IMR-90 (cell line): ENCODE measurements at regions not wholly inside any gene's neighbourhood (a gene's known extent, or its start where the extent isn't known, plus 50 kb on each side); places are given as distances from the start of the nearest gene placed in this dataset.

Experiments
- ATAC-seq: fragments of 200-7000 bp; cut with Tn5 transposase; 2 replicates; pipeline ENCODE4 v1.9.1; 2020; ENCODE audit warnings: low read depth, mild to moderate bottlenecking, moderate library complexity
- BruUV-seq: library from RNA; stranded (reverse); fragments of 400-500 nt; replicated peaks from 2 replicates; lab custom pipeline; 2021; lab: Mats Ljungman, UMichigan
- CTCF ChIA-PET: fragments of 300-600 bp; formaldehyde crosslinking; extraction: SDS; loops from one replicate; lab custom pipeline; 2021; ENCODE audit warnings: antibody characterized with exemption; lab: Yijun Ruan, JAX
- POLR2A ChIA-PET: fragments of 300-600 bp; sonication (Branson Sonifier 250); formaldehyde crosslinking; loops from one replicate; lab custom pipeline; 2022; ENCODE audit warnings: antibody characterized with exemption; ENCODE audit not compliant: unreplicated experiment; lab: Charles Lee
- DNase-seq: peaks from one replicate; pipeline ENCODE4 v3.0.0; 2013
- H2AFZ ChIP-seq: replicated peaks from 2 replicates; pipeline ENCODE3; 2013; ENCODE audit warnings: low read length, mild to moderate bottlenecking; ENCODE audit not compliant: poor library complexity
- H2AK5ac ChIP-seq: 2 replicates; pipeline ENCODE4 v1.6.1; 2013; ENCODE audit warnings: low read depth, low read length, inconsistent platforms
- H2AK9ac ChIP-seq: replicated peaks from 2 replicates; pipeline ENCODE3; 2013; ENCODE audit warnings: mild to moderate bottlenecking, low read depth, low read length, moderate library complexity; ENCODE audit not compliant: poor library complexity
- H2BK120ac ChIP-seq: 2 replicates; pipeline ENCODE4 v1.6.1; 2013; ENCODE audit warnings: low read depth, low read length, inconsistent platforms
- H2BK15ac ChIP-seq: 3 replicates; pipeline ENCODE4 v1.6.1; 2013; ENCODE audit warnings: low read depth, low read length, inconsistent platforms
- H2BK20ac ChIP-seq: 2 replicates; pipeline ENCODE4 v1.6.1; 2013; ENCODE audit warnings: low read depth, mild to moderate bottlenecking, inconsistent platforms, low read length, moderate library complexity
- H2BK5ac ChIP-seq: 2 replicates; pipeline ENCODE4 v1.6.1; 2013; ENCODE audit warnings: mild to moderate bottlenecking, low read depth, low read length, inconsistent platforms; ENCODE audit not compliant: poor library complexity, severe bottlenecking
- H3K14ac ChIP-seq: replicated peaks from 2 replicates; pipeline ENCODE4 v1.6.1; 2013; ENCODE audit warnings: low read depth, low read length, inconsistent platforms
- H3K18ac ChIP-seq: 2 replicates; pipeline ENCODE4 v1.6.1; 2013; ENCODE audit warnings: low read depth, low read length, control low read depth
- H3K23ac ChIP-seq: 2 replicates; pipeline ENCODE4 v1.6.1; 2013; ENCODE audit warnings: low read depth, low read length, inconsistent platforms
- H3K27ac ChIP-seq: 2 replicates; pipeline ENCODE4 v1.5.1; 2013; ENCODE audit warnings: mild to moderate bottlenecking, control low read depth, low read length; ENCODE audit not compliant: insufficient read depth
- H3K27me3 ChIP-seq: 2 replicates; pipeline ENCODE4 v1.6.1; 2013; ENCODE audit warnings: low read length; ENCODE audit not compliant: control insufficient read depth, insufficient read depth
- H3K36me3 ChIP-seq: 2 replicates; pipeline ENCODE4 v1.6.1; 2013; ENCODE audit warnings: low read length, mixed read lengths; ENCODE audit not compliant: control insufficient read depth, insufficient read depth
- H3K4ac ChIP-seq: 2 replicates; pipeline ENCODE4 v1.6.1; 2013; ENCODE audit warnings: low read depth, low read length, inconsistent platforms
- H3K4me1 ChIP-seq: 2 replicates; pipeline ENCODE4 v1.6.1; 2013; ENCODE audit warnings: low read length, mixed read lengths; ENCODE audit not compliant: control insufficient read depth, insufficient read depth
- H3K4me2 ChIP-seq: 2 replicates; pipeline ENCODE4 v1.6.1; 2013; ENCODE audit warnings: low read depth, mild to moderate bottlenecking, control low read depth, low read length, moderate library complexity
- H3K4me3 ChIP-seq: 2 replicates; pipeline ENCODE4 v1.5.1; 2013; ENCODE audit warnings: low read depth, mild to moderate bottlenecking, control low read depth, low read length, moderate library complexity; ENCODE audit not compliant: insufficient read depth
- H3K56ac ChIP-seq: 2 replicates; pipeline ENCODE4 v1.6.1; 2013; ENCODE audit warnings: low read length, inconsistent platforms; ENCODE audit not compliant: insufficient read depth; ENCODE audit errors: extremely low read depth
- H3K79me1 ChIP-seq, 2 experiments: 2 replicates each; pipeline ENCODE4 v1.6.1; 2013; ENCODE audit warnings: low read length in 2 of 2, inconsistent platforms in 1 of 2, low read depth in 1 of 2
- H3K9ac ChIP-seq: 2 replicates; pipeline ENCODE4 v1.6.1; 2013; ENCODE audit warnings: low read depth, low read length, control low read depth
- H3K9me1 ChIP-seq: 2 replicates; pipeline ENCODE4 v1.6.1; 2013; ENCODE audit warnings: low read length, inconsistent platforms; ENCODE audit not compliant: insufficient read depth
- H3K9me3 ChIP-seq: 2 replicates; pipeline ENCODE4 v1.6.1; 2013; ENCODE audit warnings: low read length; ENCODE audit not compliant: control insufficient read depth, insufficient read depth
- H4K20me1 ChIP-seq: 2 replicates; pipeline ENCODE4 v1.6.1; 2013; ENCODE audit warnings: low read length, inconsistent platforms; ENCODE audit not compliant: insufficient read depth
- H4K5ac ChIP-seq: 2 replicates; pipeline ENCODE4 v1.6.1; 2013; ENCODE audit warnings: mild to moderate bottlenecking, low read depth, low read length, control low read depth
- H4K8ac ChIP-seq, 2 experiments: 2 replicates each; pipeline ENCODE4 v1.6.1; 2013; ENCODE audit warnings: low read depth in 2 of 2, low read length in 2 of 2, control low read depth in 1 of 2, inconsistent platforms in 1 of 2
- H4K91ac ChIP-seq: 2 replicates; pipeline ENCODE4 v1.6.1; 2013; ENCODE audit warnings: low read depth, low read length, inconsistent platforms; ENCODE audit not compliant: insufficient read depth
- CEBPB ChIP-seq: IDR thresholded peaks from 2 replicates; pipeline ENCODE4 v1.6.1; 2012; ENCODE audit warnings: low read depth, low read length, improper control_type of control experiment
- MAFK ChIP-seq: IDR thresholded peaks from 2 replicates; pipeline ENCODE4 v1.6.1; 2012; ENCODE audit warnings: low read depth, low read length, improper control_type of control experiment
- MAZ ChIP-seq: IDR thresholded peaks from 2 replicates; pipeline ENCODE4 v1.6.1; 2012; ENCODE audit warnings: low read depth, mild to moderate bottlenecking, low read length, improper control_type of control experiment, moderate library complexity, borderline replicate concordance
- NFE2L2 ChIP-seq: fragments of 150-350 bp; IDR thresholded peaks from 2 replicates; pipeline ENCODE4 v1.6.1; 2016; ENCODE audit warnings: low read depth, mild to moderate bottlenecking, low read length
- POLR2A ChIP-seq: IDR thresholded peaks from 2 replicates; pipeline ENCODE4 v1.6.1; 2012; ENCODE audit warnings: mild to moderate bottlenecking, low read depth, low read length
- RAD21 ChIP-seq: IDR thresholded peaks from 2 replicates; pipeline ENCODE4 v1.6.1; 2012; ENCODE audit warnings: low read length, improper control_type of control experiment
- WGBS, 2 experiments: methylation state at CpG; one replicate each; pipeline versions ENCODE4 v1.1.5 to v1.1.7; 2013; ENCODE audit warnings: missing lambda C conversion rate in 2 of 2; ENCODE audit not compliant: insufficient read length in 1 of 2; ENCODE audit errors: extremely low coverage in 2 of 2; 5-methylcytosine and 5-hydroxymethylcytosine counted together
- dilution Hi-C: fragments of 300-500 bp; cut with HindIII; formaldehyde crosslinking; loops from one replicate; pipeline ENCODE4 v1.14.3; 2018; ENCODE audit warnings: low sequenced_read_pairs; ENCODE audit not compliant: unreplicated experiment
- in situ Hi-C: fragments of 300-500 bp; cut with MboI; formaldehyde crosslinking; loops from 3 replicates; pipeline ENCODE4 v1.14.3; 2019; ENCODE audit warnings: low sequenced_read_pairs, inconsistent platforms, mixed read lengths
- intact Hi-C: fragments of 100-400 bp; cut with micrococcal nuclease; formaldehyde crosslinking; loops from 2 replicates; pipeline ENCODE4 v1.10.0; 2022
- TF ChIP-seq, protein P1 (sequence below): conservative IDR thresholded peaks from 2 replicates; pipeline ENCODE4 v1.5.1; 2012; ENCODE audit warnings: mild to moderate bottlenecking, low read depth, low read length, improper control_type of control experiment

DNA sequence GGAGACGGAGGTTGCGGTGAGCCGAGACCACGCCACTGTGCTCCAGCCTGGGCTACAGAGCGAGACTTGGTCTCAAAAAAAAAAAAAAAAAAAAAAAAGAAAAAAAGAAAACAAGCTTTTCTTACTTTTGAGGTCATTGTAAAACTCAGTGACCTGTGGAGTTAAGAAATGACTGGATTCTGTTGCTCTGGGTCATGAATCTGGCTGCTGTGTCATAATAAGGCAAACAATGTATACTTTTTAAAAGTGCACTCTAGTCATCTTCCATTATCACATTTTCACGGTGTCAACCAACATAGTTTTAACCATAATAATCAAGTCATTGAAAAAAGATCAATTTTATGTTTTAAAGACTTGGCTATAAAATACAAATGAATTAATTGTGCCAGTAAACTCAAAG is 1186.6 kb downstream of the DIAPH3 start:
- H2AK9ac ChIP-seq, result no peak overlapping the region
- TF ChIP-seq MAZ, result no peak
- TF ChIP-seq MAFK, result no peak
- TF ChIP-seq NFE2L2, result no peak
- TF ChIP-seq POLR2A, result no peak
- no peak for TF ChIP-seq RAD21
- TF ChIP-seq CEBPB, result no peak
- TF ChIP-seq, protein P1, sequence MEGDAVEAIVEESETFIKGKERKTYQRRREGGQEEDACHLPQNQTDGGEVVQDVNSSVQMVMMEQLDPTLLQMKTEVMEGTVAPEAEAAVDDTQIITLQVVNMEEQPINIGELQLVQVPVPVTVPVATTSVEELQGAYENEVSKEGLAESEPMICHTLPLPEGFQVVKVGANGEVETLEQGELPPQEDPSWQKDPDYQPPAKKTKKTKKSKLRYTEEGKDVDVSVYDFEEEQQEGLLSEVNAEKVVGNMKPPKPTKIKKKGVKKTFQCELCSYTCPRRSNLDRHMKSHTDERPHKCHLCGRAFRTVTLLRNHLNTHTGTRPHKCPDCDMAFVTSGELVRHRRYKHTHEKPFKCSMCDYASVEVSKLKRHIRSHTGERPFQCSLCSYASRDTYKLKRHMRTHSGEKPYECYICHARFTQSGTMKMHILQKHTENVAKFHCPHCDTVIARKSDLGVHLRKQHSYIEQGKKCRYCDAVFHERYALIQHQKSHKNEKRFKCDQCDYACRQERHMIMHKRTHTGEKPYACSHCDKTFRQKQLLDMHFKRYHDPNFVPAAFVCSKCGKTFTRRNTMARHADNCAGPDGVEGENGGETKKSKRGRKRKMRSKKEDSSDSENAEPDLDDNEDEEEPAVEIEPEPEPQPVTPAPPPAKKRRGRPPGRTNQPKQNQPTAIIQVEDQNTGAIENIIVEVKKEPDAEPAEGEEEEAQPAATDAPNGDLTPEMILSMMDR, result no peak
- H3K4me3 ChIP-seq, result no peak overlapping the region
- no peak overlapping the region for H4K8ac ChIP-seq
- no peaks in the 10 kb centered on the region for H3K36me3 ChIP-seq
- H2BK120ac ChIP-seq, result no peak overlapping the region
- H2BK5ac ChIP-seq, result no peak overlapping the region
- H3K9me3 ChIP-seq, result no peaks in the 10 kb centered on the region
- H3K18ac ChIP-seq, result no peak overlapping the region
- H2BK20ac ChIP-seq, result no peak overlapping the region
- no CpG with 5 or more reads among the region's 6 CpGs for WGBS, 2 experiments
- no peak for DNase-seq
- H2BK15ac ChIP-seq, result no peak overlapping the region
- no peaks in the 10 kb centered on the region for H3K27me3 ChIP-seq
- H3K4me1 ChIP-seq, result no peaks in the 10 kb centered on the region
- H3K4me2 ChIP-seq, result no peak overlapping the region
- intact Hi-C loops (no loop called here), dilution Hi-C loops (no loop called here), in situ Hi-C loops (no loop called here)
- ChIA-PET POLR2A (interaction anchor here (0.6 kb wide), 2 partner anchors 646 to 1394 kb away, joined by 5 read pairs; no protein-coding TSS in a partner anchor), CTCF (interaction anchor here (0.6 to 0.7 kb wide), 3 partner anchors 78 to 1454 kb away, joined by 3 to 8 read pairs (median 3); no protein-coding TSS in a partner anchor)
- H4K20me1 ChIP-seq, result no peaks in the 10 kb centered on the region
- BruUV-seq, result no TSS peak
- no peaks in the 10 kb centered on the region for H3K9me1 ChIP-seq
- no peak overlapping the region for H4K91ac ChIP-seq
- H3K14ac ChIP-seq, result no peak overlapping the region
- no peak overlapping the region for H2AK5ac ChIP-seq
- no peaks in the 10 kb centered on the region for H3K79me1 ChIP-seq
- no peak overlapping the region for H3K56ac ChIP-seq
- no peak overlapping the region for H3K27ac ChIP-seq
- no peak overlapping the region for H4K5ac ChIP-seq
- H2AFZ ChIP-seq, result no peak overlapping the region
- no peak overlapping the region for H3K9ac ChIP-seq
- no peak for ATAC-seq
- no peak overlapping the region for H3K23ac ChIP-seq
- no peak overlapping the region for H3K4ac ChIP-seq
